NCI-H187 treated with DMSO at 0.1 percent for 48 hours (cell line): ENCODE measurements at regions not wholly inside any gene's neighbourhood (a gene's known extent, or its start where the extent isn't known, plus 50 kb on each side); places are given as distances from the start of the nearest gene placed in this dataset.
"Not testable (repeated sequence)": the region's sequence is repeated elsewhere in the genome, so short reads cannot be mapped to it uniquely, and the experiment has no call there.

ENCODE experiments used
- DNase-seq: peaks from one replicate; lab custom pipeline; 2025; lab: John Stamatoyannopoulos, UW

DNA sequence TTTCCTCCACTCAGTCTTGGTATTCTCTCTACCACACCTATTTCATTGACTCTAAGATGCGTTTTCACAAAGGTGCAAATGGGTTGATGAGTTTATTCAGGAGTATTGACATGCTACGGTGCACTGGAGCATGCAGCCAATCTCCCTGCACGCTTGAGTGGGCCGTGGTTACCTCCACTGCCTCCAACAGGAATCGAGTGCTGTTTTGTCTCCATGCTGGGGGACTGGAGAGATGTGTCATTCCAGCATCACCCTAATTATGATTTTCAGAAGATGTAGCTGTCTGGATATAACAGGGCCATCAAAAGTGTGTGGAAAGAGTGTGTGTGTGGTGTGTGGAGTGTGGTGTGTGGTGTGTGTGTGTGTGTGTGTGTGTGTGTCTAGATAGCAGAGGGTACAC, 351.6 kb upstream of the ZFHX3 start:
- DNase-seq: no peak

- DNase-seq: not testable (repeated sequence)
Observed at GRCh38 chr16:73398604-73399003, 350.7 kb upstream of the ZFHX3 start.

- DNase-seq: no peak
Observed at GRCh38 chr16:73396556-73396955, 348.6 kb upstream of the ZFHX3 start.

DNA sequence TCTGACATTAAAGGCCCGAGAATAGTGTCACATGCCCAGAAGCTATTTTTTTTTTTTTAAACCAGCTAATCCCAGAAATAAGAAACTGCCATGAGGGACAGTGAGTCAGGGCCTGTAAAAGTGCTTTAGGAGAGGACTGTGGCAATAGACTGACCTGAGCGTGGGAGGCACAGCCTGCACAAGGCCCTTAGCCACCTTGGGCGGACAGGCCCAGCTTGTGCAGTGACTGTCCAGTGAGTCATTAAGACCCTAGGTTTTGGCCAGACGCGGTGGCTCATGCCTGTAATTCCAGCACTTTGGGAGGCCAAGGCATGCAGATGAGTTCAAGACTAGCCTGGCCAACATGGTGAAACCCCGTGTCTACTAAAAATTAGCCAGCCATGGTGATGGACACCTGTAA, 343.0 kb upstream of the ZFHX3 start:
- no peak for DNase-seq

GRCh38 chr16:73390491-73390890, 342.6 kb upstream of the ZFHX3 start:
- DNase-seq: no peak

- no peak for DNase-seq
Observed at GRCh38 chr16:73389085-73389484, 341.2 kb upstream of the ZFHX3 start.

- no peak for DNase-seq
Observed at GRCh38 chr16:73387979-73388378, 340.1 kb upstream of the ZFHX3 start.

DNA sequence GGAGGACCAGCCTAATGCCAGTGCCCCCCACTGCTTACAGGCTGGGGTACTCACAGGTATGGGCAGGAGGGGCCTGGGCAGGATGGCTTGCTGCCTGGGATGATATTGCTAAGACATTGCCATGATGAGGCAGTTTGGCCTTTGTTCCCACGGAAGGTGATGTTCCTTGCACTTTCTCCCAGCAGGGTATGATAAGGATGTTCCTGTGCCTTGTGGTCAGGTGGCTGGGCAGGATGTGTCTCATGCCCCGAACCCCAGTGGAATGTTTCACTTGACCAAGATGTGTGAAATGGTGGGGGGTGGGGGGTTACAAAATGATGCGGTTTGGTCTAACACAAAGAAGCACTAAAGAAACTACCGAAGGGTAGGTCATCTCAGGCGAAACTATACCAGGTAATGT, 337.8 kb upstream of the ZFHX3 start:
- DNase-seq: no peak

GRCh38 chr16:73384506-73385089, 336.7 kb upstream of the ZFHX3 start:
- DNase-seq: no peak

DNA sequence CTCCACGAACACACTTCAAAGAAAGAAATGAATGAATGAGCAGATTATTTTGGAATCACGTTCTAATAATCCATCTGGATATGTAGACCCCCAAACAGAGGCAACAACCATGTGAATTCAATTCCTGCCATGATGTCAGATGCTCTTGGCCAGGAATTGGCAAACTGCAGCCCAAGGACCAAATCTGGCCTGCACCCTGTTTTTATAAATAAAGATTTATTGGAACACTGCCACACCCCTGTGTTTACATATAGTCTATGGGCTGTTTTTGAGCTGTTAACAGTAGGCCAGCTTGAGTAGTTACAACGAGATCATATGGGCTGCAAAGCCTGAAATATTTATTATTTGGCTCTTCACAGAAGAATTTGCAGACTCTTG, 336.0 kb upstream of the ZFHX3 start:
- no peak for DNase-seq

- DNase-seq: no peak
Observed at GRCh38 chr16:73383195-73383987, 335.5 kb upstream of the ZFHX3 start.

GRCh38 chr16:73378471-73378870, 330.5 kb upstream of the ZFHX3 start:
- DNase-seq: no peak

GRCh38 chr16:73371584-73372319, 323.8 kb upstream of the ZFHX3 start:
- DNase-seq: no peak

- no peak for DNase-seq
Observed at GRCh38 chr16:73369851-73370250, 321.9 kb upstream of the ZFHX3 start.

GRCh38 chr16:73368715-73369114, 320.8 kb upstream of the ZFHX3 start:
- DNase-seq: no peak

DNA sequence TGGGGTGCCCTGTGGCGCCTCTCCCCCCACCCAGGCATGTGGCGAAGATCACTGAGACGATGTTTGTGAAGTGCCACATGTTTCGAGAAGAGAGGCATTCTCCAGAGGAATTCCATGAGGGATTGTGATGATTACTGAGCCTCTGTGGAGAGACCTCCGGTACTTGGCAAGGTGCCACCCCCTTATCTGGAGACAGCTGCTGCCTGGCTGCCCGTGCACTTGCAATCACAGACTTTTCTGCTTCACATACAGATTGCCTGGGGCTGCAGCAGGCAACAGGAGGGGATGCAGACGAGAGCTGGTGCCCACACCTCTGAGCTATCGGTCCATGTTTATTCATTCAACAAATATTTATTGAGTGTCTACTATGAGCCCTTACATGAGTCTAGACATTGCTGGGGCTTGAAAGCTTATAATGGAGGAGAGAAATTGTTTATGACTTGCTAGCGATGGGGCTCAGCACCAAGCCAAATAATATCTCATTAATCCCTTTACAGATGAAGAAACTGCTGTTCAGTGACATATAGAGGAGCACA, 317.2 kb upstream of the ZFHX3 start:
- no peak for DNase-seq

- DNase-seq: no peak
Observed at GRCh38 chr16:73364413-73364812, 316.5 kb upstream of the ZFHX3 start.

DNA sequence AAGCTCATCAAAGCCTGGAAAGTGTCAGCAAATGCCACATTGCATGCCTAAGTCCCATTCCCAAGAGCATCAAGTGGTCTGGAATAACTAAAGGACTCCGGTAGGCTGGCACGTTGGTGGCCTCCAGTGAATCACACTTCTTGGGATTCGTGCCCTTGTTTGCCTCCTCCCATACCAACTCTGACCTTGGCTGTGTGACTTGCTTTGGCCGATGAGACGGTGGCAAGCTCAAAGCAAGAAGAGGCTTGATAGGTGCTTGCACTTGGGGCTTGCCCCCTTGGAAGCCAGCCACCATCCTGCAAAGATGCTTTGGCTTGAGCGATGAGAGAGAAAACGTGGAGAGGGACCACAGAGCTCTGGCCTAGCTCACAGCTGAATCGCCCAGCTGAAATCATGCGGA, 313.1 kb upstream of the ZFHX3 start:
- DNase-seq: no peak

DNA sequence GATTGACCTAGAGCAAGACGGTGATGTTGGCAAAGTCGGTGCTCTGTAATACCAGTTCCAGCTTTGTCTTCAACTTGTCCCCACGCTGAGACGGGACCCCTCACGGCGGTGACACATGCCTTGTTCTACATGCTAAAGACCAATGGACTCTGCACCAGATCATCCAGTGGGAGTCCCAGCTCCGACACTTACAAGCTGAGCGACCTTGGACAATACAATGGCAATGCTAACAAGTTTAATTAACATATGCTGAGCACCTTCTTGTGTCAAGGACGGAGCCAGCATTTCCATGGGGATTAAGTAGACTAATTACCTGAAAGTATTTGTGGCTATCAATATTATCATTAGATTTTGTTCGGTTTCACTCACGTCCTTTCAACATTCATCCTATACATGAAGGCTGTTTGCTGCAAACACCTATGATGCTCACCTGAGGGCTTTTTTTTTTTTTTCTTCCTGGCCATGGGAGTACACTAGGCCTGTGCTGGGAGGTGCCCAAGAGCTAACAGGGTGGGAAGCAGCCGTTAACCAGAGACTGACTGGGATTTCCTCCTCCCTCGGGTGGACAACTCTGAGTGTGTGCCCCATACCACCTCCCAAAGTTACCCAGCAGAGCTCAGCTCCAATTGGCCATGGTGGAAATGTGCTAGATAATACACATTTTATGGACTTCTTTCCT, 308.6 kb upstream of the ZFHX3 start:
- DNase-seq: no peak

- no peak for DNase-seq
Observed at GRCh38 chr16:73355981-73356380, 308.1 kb upstream of the ZFHX3 start.

DNA sequence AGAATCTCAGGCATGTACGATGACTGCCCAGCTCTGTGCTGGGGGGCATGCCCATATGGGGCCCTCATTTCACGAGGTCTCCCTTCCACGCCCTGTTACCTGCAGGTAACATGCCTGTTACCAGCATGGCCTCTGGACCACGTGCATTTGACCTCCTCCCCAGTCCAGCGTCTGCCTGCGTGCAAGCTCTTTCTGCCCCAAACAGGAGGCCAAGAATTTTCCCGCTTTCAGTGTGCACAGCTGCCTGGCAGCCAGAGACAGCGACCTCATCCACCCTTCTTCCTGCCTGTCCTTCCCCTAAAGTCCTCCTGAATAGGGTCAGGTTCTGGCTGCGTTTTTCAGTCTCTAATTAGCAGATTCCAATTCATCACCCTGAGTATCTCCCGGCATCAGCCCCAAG, 306.5 kb upstream of the ZFHX3 start:
- DNase-seq: no peak

GRCh38 chr16:73350707-73351452, 303.0 kb upstream of the ZFHX3 start:
- DNase-seq: no peak
